ENCODE measurements at regions not wholly inside any gene's neighbourhood (a gene's known extent, or its start where the extent isn't known, plus 50 kb on each side); places are given as distances from the start of the nearest gene placed in this dataset.
"Not testable (repeated sequence)": the region's sequence is repeated elsewhere in the genome, so short reads cannot be mapped to it uniquely, and the experiment has no call there.

- no peak for DNase-seq (ENCODE audit: low read depth)
- in situ Hi-C loops (cut with HindIII; ENCODE audit: low pct_unique_long_range_greater_than_20kb, low sequenced_read_pairs) = no loop called here
Observed at GRCh38 chr6:137800762-137801161, 66.3 kb upstream of the TNFAIP3 start.

GRCh38 chr6:137801352-137802114, 65.5 kb upstream of the TNFAIP3 start:
- in situ Hi-C loops (cut with HindIII; ENCODE audit: low pct_unique_long_range_greater_than_20kb, low sequenced_read_pairs) = no loop called here
- DNase-seq (ENCODE audit: low read depth) = no peak

GRCh38 chr6:137802408-137803182, 64.5 kb upstream of the TNFAIP3 start:
- no peak for DNase-seq (ENCODE audit: low read depth)
- in situ Hi-C loops (cut with HindIII; ENCODE audit: low pct_unique_long_range_greater_than_20kb, low sequenced_read_pairs) = no loop called here

GRCh38 chr6:137804637-137805036, 62.4 kb upstream of the TNFAIP3 start:
- no peak for DNase-seq (ENCODE audit: low read depth)
- in situ Hi-C loops (cut with HindIII; ENCODE audit: low pct_unique_long_range_greater_than_20kb, low sequenced_read_pairs) = no loop called here

GRCh38 chr6:137805622-137806021, 61.4 kb upstream of the TNFAIP3 start:
- in situ Hi-C loops (cut with HindIII; ENCODE audit: low pct_unique_long_range_greater_than_20kb, low sequenced_read_pairs) = no loop called here
- no peak for DNase-seq (ENCODE audit: low read depth)

- in situ Hi-C loops (cut with HindIII; ENCODE audit: low pct_unique_long_range_greater_than_20kb, low sequenced_read_pairs) = no loop called here
- DNase-seq (ENCODE audit: low read depth) = no peak
Observed at GRCh38 chr6:137806914-137807682, 60.0 kb upstream of the TNFAIP3 start.

- in situ Hi-C loops (cut with HindIII; ENCODE audit: low pct_unique_long_range_greater_than_20kb, low sequenced_read_pairs) = no loop called here
- DNase-seq (ENCODE audit: low read depth) = peak; percentile 66
Observed at GRCh38 chr6:137808191-137808590, 58.9 kb upstream of the TNFAIP3 start.

- in situ Hi-C loops (cut with HindIII; ENCODE audit: low pct_unique_long_range_greater_than_20kb, low sequenced_read_pairs) = no loop called here
- no peak for DNase-seq (ENCODE audit: low read depth)
Observed at GRCh38 chr6:137808836-137809315, 58.2 kb upstream of the TNFAIP3 start.

GRCh38 chr6:137809895-137810553, 57.0 kb upstream of the TNFAIP3 start:
- DNase-seq (ENCODE audit: low read depth); in situ Hi-C loops (cut with HindIII; ENCODE audit: low pct_unique_long_range_greater_than_20kb, low sequenced_read_pairs): not testable (repeated sequence)

- in situ Hi-C loops (cut with HindIII; ENCODE audit: low pct_unique_long_range_greater_than_20kb, low sequenced_read_pairs) = no loop called here
- no peak for DNase-seq (ENCODE audit: low read depth)
Observed at GRCh38 chr6:137810554-137811120, 56.4 kb upstream of the TNFAIP3 start.

- DNase-seq (ENCODE audit: low read depth) = peak; percentile 81
- in situ Hi-C loops (cut with HindIII; ENCODE audit: low pct_unique_long_range_greater_than_20kb, low sequenced_read_pairs) = no loop called here
Observed at GRCh38 chr6:137811121-137811915, 55.7 kb upstream of the TNFAIP3 start.

GRCh38 chr6:137811916-137812553, 55.0 kb upstream of the TNFAIP3 start:
- DNase-seq (ENCODE audit: low read depth) = no peak
- in situ Hi-C loops (cut with HindIII; ENCODE audit: low pct_unique_long_range_greater_than_20kb, low sequenced_read_pairs) = no loop called here

- no peak for DNase-seq (ENCODE audit: low read depth)
Observed at GRCh38 chr6:137813308-137813970, 53.6 kb upstream of the TNFAIP3 start.

GRCh38 chr6:137814030-137814429, 53.0 kb upstream of the TNFAIP3 start:
- in situ Hi-C loops (cut with HindIII; ENCODE audit: low pct_unique_long_range_greater_than_20kb, low sequenced_read_pairs); DNase-seq (ENCODE audit: low read depth): not testable (repeated sequence)

More at GRCh38 chr6:137813308-137813970, 53.6 kb upstream of the TNFAIP3 start:
- in situ Hi-C loops (cut with HindIII; ENCODE audit: low pct_unique_long_range_greater_than_20kb, low sequenced_read_pairs) = no loop called here

GRCh38 chr6:137815692-137816091, 51.4 kb upstream of the TNFAIP3 start:
- in situ Hi-C loops (cut with HindIII; ENCODE audit: low pct_unique_long_range_greater_than_20kb, low sequenced_read_pairs) = no loop called here
- DNase-seq (ENCODE audit: low read depth) = no peak

GRCh38 chr6:137816133-137816579, 50.9 kb upstream of the TNFAIP3 start:
- in situ Hi-C loops (cut with HindIII; ENCODE audit: low pct_unique_long_range_greater_than_20kb, low sequenced_read_pairs) = no loop called here

More at GRCh38 chr6:137816133-137816579, 50.9 kb upstream of the TNFAIP3 start:
- DNase-seq (ENCODE audit: low read depth) = no peak

Data from Caki2 (cell line).